Neuronal stem cell (in vitro differentiated cells): ENCODE measurements at regions not wholly inside any gene's neighbourhood (a gene's known extent, or its start where the extent isn't known, plus 50 kb on each side); places are given as distances from the start of the nearest gene placed in this dataset.

Source experiments
- DNase-seq: peaks from one replicate; pipeline ENCODE4 v3.0.0-alpha.2; 2013; ENCODE audit warnings: low spot score
- H2AFZ ChIP-seq: one replicate; pipeline ENCODE4 v1.6.1; 2013; ENCODE audit warnings: mild to moderate bottlenecking, low read length, inconsistent platforms
- H2AK5ac ChIP-seq: 2 replicates; pipeline ENCODE4 v1.6.1; 2013; ENCODE audit warnings: low read depth, mild to moderate bottlenecking, inconsistent platforms, low read length, moderate library complexity, mixed read lengths
- H2BK120ac ChIP-seq: 2 replicates; pipeline ENCODE4 v1.6.1; 2013; ENCODE audit warnings: low read depth, mild to moderate bottlenecking, inconsistent platforms, low read length, moderate library complexity, mixed read lengths
- H2BK12ac ChIP-seq: one replicate; pipeline ENCODE4 v1.6.1; 2013; ENCODE audit warnings: low read length, inconsistent platforms
- H2BK15ac ChIP-seq: 2 replicates; pipeline ENCODE4 v1.6.1; 2013; ENCODE audit warnings: mild to moderate bottlenecking, low read length, inconsistent platforms, mixed read lengths
- H2BK5ac ChIP-seq: one replicate; pipeline ENCODE4 v1.6.1; 2013; ENCODE audit warnings: inconsistent platforms, mild to moderate bottlenecking, low read length, moderate library complexity
- H3K14ac ChIP-seq: one replicate; pipeline ENCODE4 v1.6.1; 2013; ENCODE audit warnings: low read length, inconsistent platforms
- H3K18ac ChIP-seq: 2 replicates; pipeline ENCODE4 v1.6.1; 2013; ENCODE audit warnings: low read length, inconsistent platforms
- H3K23ac ChIP-seq: 2 replicates; pipeline ENCODE4 v1.6.1; 2013; ENCODE audit warnings: low read depth, mild to moderate bottlenecking, mixed read lengths, low read length, inconsistent platforms; ENCODE audit not compliant: poor library complexity
- H3K27ac ChIP-seq: replicated peaks from 3 replicates; pipeline ENCODE4 v1.5.1; 2013; ENCODE audit warnings: low read length, inconsistent platforms
- H3K27me3 ChIP-seq, 3 experiments: 2 replicates each; pipeline ENCODE4 v1.6.1; 2013; ENCODE audit warnings: low read length in 3 of 3, mild to moderate bottlenecking in 2 of 3, inconsistent platforms in 1 of 3, low read depth in 1 of 3, mixed read lengths in 1 of 3, moderate library complexity in 1 of 3; ENCODE audit not compliant: control insufficient read depth in 3 of 3, insufficient read depth in 3 of 3
- H3K36me3 ChIP-seq, 2 donors: replicated peaks in 1 of 2; 2 replicates each; pipeline ENCODE4 v1.6.1; 2013; ENCODE audit warnings: low read length in 2 of 2; ENCODE audit not compliant: control insufficient read depth in 2 of 2, insufficient read depth in 2 of 2
- H3K4ac ChIP-seq: 2 replicates; pipeline ENCODE4 v1.6.1; 2013; ENCODE audit warnings: inconsistent platforms, mild to moderate bottlenecking, low read length, moderate library complexity
- H3K4me1 ChIP-seq, 2 donors: 1 replicate in 1 of 2; 2 replicates in 1 of 2; pipeline ENCODE4 v1.6.1; 2013; ENCODE audit warnings: low read length in 2 of 2, low read depth in 1 of 2; ENCODE audit not compliant: control insufficient read depth in 2 of 2, insufficient read depth in 1 of 2
- H3K4me2 ChIP-seq: one replicate; pipeline ENCODE4 v1.6.1; 2013; ENCODE audit warnings: mild to moderate bottlenecking, low read length, inconsistent platforms; ENCODE audit not compliant: insufficient read depth, poor library complexity, severe bottlenecking
- H3K4me3 ChIP-seq, 2 donors: 2 replicates each; pipeline ENCODE4 v1.5.1; 2013; ENCODE audit warnings: low read length in 2 of 2, mild to moderate bottlenecking in 2 of 2, inconsistent platforms in 1 of 2, moderate library complexity in 1 of 2
- H3K79me1 ChIP-seq: one replicate; pipeline ENCODE4 v1.6.1; 2013; ENCODE audit warnings: low read depth, mild to moderate bottlenecking, inconsistent platforms, low read length, moderate library complexity
- H3K9ac ChIP-seq: one replicate; pipeline ENCODE4 v1.6.1; 2013; ENCODE audit warnings: mild to moderate bottlenecking, low read depth, low read length, inconsistent platforms; ENCODE audit not compliant: poor library complexity
- H3K9me3 ChIP-seq, 2 donors: replicated peaks in 1 of 2; 2 replicates each; pipeline versions ENCODE3 to v1.6.1; 2013; ENCODE audit warnings: low read length in 2 of 2, mild to moderate bottlenecking in 2 of 2, inconsistent platforms in 1 of 2, low read depth in 1 of 2, mixed read lengths in 1 of 2, moderate library complexity in 1 of 2; ENCODE audit not compliant: control insufficient read depth in 2 of 2, insufficient read depth in 1 of 2
- H4K8ac ChIP-seq: one replicate; pipeline ENCODE4 v1.6.1; 2013; ENCODE audit warnings: low read depth, mild to moderate bottlenecking, inconsistent platforms, low read length, moderate library complexity
- H4K91ac ChIP-seq: one replicate; pipeline ENCODE4 v1.6.1; 2013; ENCODE audit warnings: low read length, low read depth, mild to moderate bottlenecking, inconsistent platforms; ENCODE audit not compliant: poor library complexity
- WGBS, 2 donors: extraction: QIAGEN DNeasy Blood & Tissue Kit; methylation state at CpG; one replicate each; pipeline ENCODE4 v1.1.7; 2013; ENCODE audit warnings: missing lambda C conversion rate in 2 of 2, mixed read lengths in 1 of 2; ENCODE audit not compliant: insufficient read length in 2 of 2, insufficient replicate concordance in 1 of 2; ENCODE audit errors: extremely low coverage in 2 of 2; 5-methylcytosine and 5-hydroxymethylcytosine counted together

DNA sequence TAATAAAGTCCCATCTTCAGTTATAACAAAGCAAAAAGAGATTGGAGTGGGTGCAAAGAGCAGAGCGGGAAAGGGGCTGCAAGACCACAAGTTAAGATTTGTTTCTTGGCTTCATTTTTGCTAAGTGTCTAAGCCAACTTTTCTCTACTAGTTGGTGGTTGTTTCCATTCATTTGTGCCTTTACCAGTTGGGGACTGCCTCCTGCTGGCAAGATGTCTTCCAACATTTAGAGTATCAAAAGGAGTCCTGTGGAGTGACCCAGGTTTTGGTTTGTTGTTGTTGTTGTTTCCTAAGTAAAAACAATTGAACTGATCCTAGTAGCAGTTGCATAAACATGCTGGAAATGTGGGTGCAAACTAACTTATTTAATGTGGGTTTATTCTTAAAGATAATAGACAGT lies 121.1 kb downstream of the SPATA18 start:
- H2BK120ac ChIP-seq, result no peak overlapping the region
- H2AK5ac ChIP-seq, result no peak overlapping the region
- H2BK12ac ChIP-seq, result no peak overlapping the region
- H2AFZ ChIP-seq, result no peak overlapping the region
- no peak overlapping the region for H4K8ac ChIP-seq
- H2BK15ac ChIP-seq, result no peak overlapping the region
- no peak overlapping the region for H3K4ac ChIP-seq
- H3K79me1 ChIP-seq, result no peaks in the 10 kb centered on the region
- H2BK5ac ChIP-seq, result no peak overlapping the region
- no peak overlapping the region for H3K14ac ChIP-seq
- no peak overlapping the region for H3K4me3 ChIP-seq
- no peak overlapping the region for H4K91ac ChIP-seq
- no peaks in the 10 kb centered on the region for H3K9me3 ChIP-seq
- H3K36me3 ChIP-seq, result no peaks in the 10 kb centered on the region
- no CpG with 5 or more reads among the region's 1 CpG for WGBS, 2 donors
- H3K27me3 ChIP-seq, result no peaks in the 10 kb centered on the region
- H3K18ac ChIP-seq, result no peak overlapping the region
- no peak overlapping the region for H3K27ac ChIP-seq
- no peaks in the 10 kb centered on the region for H3K4me1 ChIP-seq
- no peak for DNase-seq
- no peak overlapping the region for H3K4me2 ChIP-seq
- H3K23ac ChIP-seq, result no peak overlapping the region
- H3K9ac ChIP-seq, result no peak overlapping the region

DNA sequence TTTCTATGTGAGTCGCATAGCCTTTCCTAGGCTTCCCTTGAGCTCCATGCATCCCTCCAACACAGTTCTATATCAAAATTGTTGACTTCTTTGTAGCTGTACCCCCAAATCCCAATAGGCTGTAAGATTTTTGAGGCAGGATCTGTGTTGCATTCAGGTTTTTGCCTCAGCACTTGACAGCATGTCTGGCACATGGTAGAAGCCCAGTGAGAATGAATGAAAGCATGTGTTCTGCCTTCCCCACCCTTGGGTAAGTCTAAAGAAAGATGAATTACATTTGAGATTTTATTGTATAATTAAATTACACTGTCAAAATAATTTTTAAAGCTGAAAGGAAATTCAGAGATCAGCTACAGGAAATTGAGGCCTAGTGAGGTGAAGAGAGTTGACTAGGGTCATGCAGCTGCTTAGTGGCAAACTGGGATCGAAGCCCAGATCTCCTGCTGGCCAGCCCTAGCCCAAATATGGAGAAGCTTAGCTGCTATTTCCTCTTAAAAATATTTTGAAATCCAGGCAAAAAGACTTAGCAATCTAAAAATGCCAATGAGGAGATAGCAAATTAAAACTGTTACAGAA lies 122.5 kb downstream of the SPATA18 start:
- Histone ChIP-seq H2BK12ac (no peak overlapping the region), H4K91ac (no peak overlapping the region), H3K4ac (no peak overlapping the region), H2AK5ac (no peak overlapping the region), H4K8ac (no peak overlapping the region), H2BK5ac (no peak overlapping the region), H2AFZ (no peak overlapping the region), H3K4me1 (no peaks in the 10 kb centered on the region), H3K4me3 (no peak overlapping the region), H3K14ac (no peak overlapping the region), H3K4me2 (no peak overlapping the region), H3K27me3 (no peaks in the 10 kb centered on the region), H2BK120ac (no peak overlapping the region), H3K79me1 (no peaks in the 10 kb centered on the region), H3K27ac (no peak overlapping the region), H3K36me3 (no peaks in the 10 kb centered on the region), H3K18ac (no peak overlapping the region), H3K23ac (no peak overlapping the region), H3K9me3 (no peaks in the 10 kb centered on the region), H2BK15ac (no peak overlapping the region), H3K9ac (no peak overlapping the region)
- no peak for DNase-seq
- no CpG with 5 or more reads among the region's 2 CpGs for WGBS, 2 donors

DNA sequence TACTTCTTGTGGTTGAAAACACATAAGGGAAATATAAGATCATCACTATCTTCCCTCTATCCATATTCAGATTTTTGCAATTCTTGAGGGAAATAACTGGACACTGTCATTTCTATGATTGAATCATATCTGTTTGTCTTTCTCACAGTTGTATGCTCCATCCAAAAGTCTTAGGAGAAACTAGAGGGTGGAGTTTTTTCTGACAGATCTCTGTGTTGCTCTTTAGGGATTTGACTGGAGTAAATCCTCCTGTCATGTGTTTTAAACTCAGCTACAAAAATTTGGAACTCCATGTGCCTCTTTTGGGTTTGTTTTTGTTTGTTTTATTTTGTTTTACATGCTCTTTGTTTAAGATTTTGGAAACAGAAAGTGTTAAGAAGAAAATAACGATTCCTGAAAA lies 136.5 kb downstream of the SPATA18 start:
- Histone ChIP-seq H2BK12ac (no peak overlapping the region), H3K23ac (no peak overlapping the region), H2AK5ac (no peak overlapping the region), H3K36me3 (no peaks in the 10 kb centered on the region), H2AFZ (no peak overlapping the region), H3K79me1 (no peaks in the 10 kb centered on the region), H3K4me1 (no peaks in the 10 kb centered on the region), H2BK5ac (no peak overlapping the region), H3K18ac (no peak overlapping the region), H4K8ac (no peak overlapping the region), H3K4ac (no peak overlapping the region), H3K14ac (no peak overlapping the region), H2BK15ac (no peak overlapping the region), H3K4me3 (no peak overlapping the region), H3K27me3 (no peaks in the 10 kb centered on the region), H2BK120ac (no peak overlapping the region), H3K9me3 (no peaks in the 10 kb centered on the region), H3K4me2 (no peak overlapping the region), H3K27ac (no peak overlapping the region), H3K9ac (no peak overlapping the region), H4K91ac (no peak overlapping the region)
- whole genome bisulfite sequencing, 2 donors, result no CpG with 5 or more reads among the region's 1 CpG
- no peak for DNase-seq

DNA sequence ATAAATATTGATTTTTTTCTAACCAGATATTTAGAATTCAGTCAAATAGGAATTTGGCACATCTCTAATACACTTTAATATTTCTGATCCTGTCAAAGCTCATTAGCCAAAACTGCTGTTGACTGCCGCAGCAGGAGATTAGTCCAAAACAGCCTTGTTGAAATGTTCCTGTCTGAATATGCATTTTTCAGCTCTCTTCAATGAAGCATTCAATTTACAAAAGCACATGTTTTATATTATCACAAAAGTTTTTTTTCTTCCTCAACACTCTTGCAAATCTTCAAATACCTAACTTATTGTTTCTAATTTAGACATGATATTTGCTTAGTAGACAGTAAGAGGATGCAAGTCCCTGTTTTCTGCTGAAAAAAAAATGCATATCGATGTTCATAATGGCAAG lies 140.9 kb downstream of the SPATA18 start:
- Histone ChIP-seq H3K14ac (no peak overlapping the region), H3K9me3 (no peaks in the 10 kb centered on the region), H3K4me2 (no peak overlapping the region), H3K4me1 (no peaks in the 10 kb centered on the region), H3K36me3 (no peaks in the 10 kb centered on the region), H3K9ac (no peak overlapping the region), H2BK12ac (no peak overlapping the region), H3K23ac (no peak overlapping the region), H3K79me1 (no peaks in the 10 kb centered on the region), H3K4ac (no peak overlapping the region), H3K18ac (no peak overlapping the region), H4K8ac (no peak overlapping the region), H2AK5ac (no peak overlapping the region), H2BK15ac (no peak overlapping the region), H2AFZ (no peak overlapping the region), H3K27me3 (no peaks in the 10 kb centered on the region), H3K27ac (no peak overlapping the region), H2BK120ac (no peak overlapping the region), H4K91ac (no peak overlapping the region), H3K4me3 (no peak overlapping the region), H2BK5ac (no peak overlapping the region)
- WGBS, 2 donors, result no CpG with 5 or more reads among the region's 2 CpGs
- no peak for DNase-seq
